ENCODE measurements at regions not wholly inside any gene's neighbourhood (a gene's known extent, or its start where the extent isn't known, plus 50 kb on each side); places are given as distances from the start of the nearest gene placed in this dataset.

DNA sequence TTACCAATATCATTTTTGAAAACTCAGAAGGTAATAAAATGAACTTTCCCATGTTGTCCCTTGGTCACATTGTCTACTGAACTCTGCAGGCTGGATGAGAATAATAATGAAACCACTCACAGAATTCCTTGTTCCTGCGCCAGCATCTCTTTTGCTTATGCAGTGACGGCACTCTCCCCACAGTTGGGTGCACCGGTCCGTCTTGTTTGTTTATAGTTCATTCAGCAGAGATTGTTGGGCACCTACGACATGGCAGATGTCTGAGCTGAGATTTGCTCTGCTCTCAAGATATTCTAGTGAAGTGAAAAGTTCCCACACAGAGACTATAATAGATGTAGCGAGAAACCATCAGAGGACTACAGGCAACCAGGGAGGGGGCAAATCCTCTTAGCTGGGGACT is 375.7 kb upstream of the CDH11 start:
- TF ChIP-seq EZH2 (IDR thresholded peaks at IDR 0.05) (no peak), POLR2AphosphoS5 (IDR thresholded peaks at IDR 0.05; ENCODE audit: borderline replicate concordance, low read depth, low read length) (no peak), FOXP2 (optimal IDR thresholded peaks at IDR 0.05; ENCODE audit: control extremely low read depth, extremely low read length, insufficient read depth) (no peak)
